ENCODE measurements at regions not wholly inside any gene's neighbourhood (a gene's known extent, or its start where the extent isn't known, plus 50 kb on each side); places are given as distances from the start of the nearest gene placed in this dataset.

DNA sequence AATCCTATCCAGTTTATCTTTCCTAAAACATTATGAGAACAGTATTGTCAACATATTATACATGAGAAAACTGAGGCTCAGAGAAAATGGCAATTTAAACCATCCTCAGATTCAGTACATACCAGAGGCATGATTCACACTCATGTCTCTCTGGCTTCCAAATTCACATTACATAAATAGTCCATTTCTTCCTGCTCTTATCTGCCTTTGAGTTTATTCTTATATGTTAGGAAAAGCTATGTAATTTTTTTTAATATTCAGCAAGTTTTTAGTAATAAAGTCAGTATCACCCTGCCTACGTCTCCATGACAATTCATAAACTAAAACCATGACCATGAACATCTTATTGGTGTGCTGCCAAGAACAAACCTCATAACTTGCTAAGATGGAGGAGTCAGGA is 1260.2 kb upstream of the SORCS1 start:
- no peak overlapping the region for H3K4me3 ChIP-seq
- H3K9me3 ChIP-seq (ENCODE audit: low read depth, low read length) = no peaks in the 10 kb centered on the region
- no peak for DNase-seq (ENCODE audit: low read depth, low spot score)
- no peak overlapping the region for H3K27ac ChIP-seq
- TF ChIP-seq EZH2 (IDR thresholded peaks at IDR 0.05) (no peak), FOXP2 (optimal IDR thresholded peaks at IDR 0.05; ENCODE audit: control extremely low read depth, extremely low read length, insufficient read depth) (no peak), POLR2AphosphoS5 (IDR thresholded peaks at IDR 0.05; ENCODE audit: borderline replicate concordance, low read depth, low read length) (no peak)
- no peak overlapping the region for H3K9ac ChIP-seq (ENCODE audit: insufficient read length)
- no peaks in the 10 kb centered on the region for H3K36me3 ChIP-seq (ENCODE audit: insufficient read depth, low read length)

DNA sequence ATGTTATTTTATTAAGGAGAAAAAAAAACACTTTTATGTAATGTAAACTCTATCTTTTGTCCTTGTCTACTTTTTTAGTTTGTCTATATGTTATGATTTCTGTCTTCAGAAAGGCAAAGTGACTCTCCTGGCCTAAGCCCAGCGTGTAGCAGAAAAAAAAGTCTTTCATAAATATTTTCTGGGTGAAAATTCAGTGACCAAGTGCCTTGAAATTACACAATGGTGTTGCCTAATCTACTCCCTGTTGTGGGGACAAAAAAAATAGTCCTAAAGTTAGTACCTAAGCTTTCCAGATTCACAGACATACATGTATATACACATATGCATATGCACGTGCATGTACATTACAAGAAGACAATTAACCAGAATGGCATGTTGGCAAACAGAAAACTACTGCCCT is 1257.8 kb upstream of the SORCS1 start:
- H3K36me3 ChIP-seq (ENCODE audit: insufficient read depth, low read length) = no peaks in the 10 kb centered on the region
- no peak overlapping the region for H3K9ac ChIP-seq (ENCODE audit: insufficient read length)
- TF ChIP-seq EZH2 (IDR thresholded peaks at IDR 0.05) = no peak
- TF ChIP-seq FOXP2 (optimal IDR thresholded peaks at IDR 0.05; ENCODE audit: control extremely low read depth, extremely low read length, insufficient read depth) = no peak
- TF ChIP-seq POLR2AphosphoS5 (IDR thresholded peaks at IDR 0.05; ENCODE audit: borderline replicate concordance, low read depth, low read length) = no peak
- H3K4me3 ChIP-seq = no peak overlapping the region
- no peaks in the 10 kb centered on the region for H3K9me3 ChIP-seq (ENCODE audit: low read depth, low read length)
- no peak overlapping the region for H3K27ac ChIP-seq
- no peak for DNase-seq (ENCODE audit: low read depth, low spot score)

DNA sequence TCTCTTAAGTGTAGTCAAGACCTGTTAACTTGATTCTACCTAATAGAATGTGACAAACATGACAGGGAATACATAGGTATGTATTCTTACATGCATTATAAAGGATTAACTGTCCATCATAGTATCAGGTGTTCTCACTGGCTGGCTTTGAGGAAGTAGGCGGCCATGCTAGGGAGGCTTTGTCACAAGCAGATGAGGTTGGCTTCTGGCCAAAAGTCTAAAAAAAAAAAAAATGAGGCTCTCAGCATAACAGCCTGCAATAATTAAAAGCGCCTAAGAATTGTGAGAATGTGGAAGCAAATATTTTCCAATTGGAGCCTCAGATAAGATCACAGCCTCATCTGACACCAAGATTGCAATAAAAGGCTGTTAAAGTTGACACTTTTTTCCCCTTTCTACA is 1256.8 kb upstream of the SORCS1 start:
- no peak overlapping the region for H3K9ac ChIP-seq (ENCODE audit: insufficient read length)
- no peak for TF ChIP-seq EZH2 (IDR thresholded peaks at IDR 0.05)
- TF ChIP-seq FOXP2 (optimal IDR thresholded peaks at IDR 0.05; ENCODE audit: control extremely low read depth, extremely low read length, insufficient read depth) = no peak
- no peaks in the 10 kb centered on the region for H3K9me3 ChIP-seq (ENCODE audit: low read depth, low read length)
- H3K27ac ChIP-seq = peak overlapping the region; percentile 78
- no peak overlapping the region for H3K4me3 ChIP-seq
- no peaks in the 10 kb centered on the region for H3K36me3 ChIP-seq (ENCODE audit: insufficient read depth, low read length)
- no peak for DNase-seq (ENCODE audit: low read depth, low spot score)

DNA sequence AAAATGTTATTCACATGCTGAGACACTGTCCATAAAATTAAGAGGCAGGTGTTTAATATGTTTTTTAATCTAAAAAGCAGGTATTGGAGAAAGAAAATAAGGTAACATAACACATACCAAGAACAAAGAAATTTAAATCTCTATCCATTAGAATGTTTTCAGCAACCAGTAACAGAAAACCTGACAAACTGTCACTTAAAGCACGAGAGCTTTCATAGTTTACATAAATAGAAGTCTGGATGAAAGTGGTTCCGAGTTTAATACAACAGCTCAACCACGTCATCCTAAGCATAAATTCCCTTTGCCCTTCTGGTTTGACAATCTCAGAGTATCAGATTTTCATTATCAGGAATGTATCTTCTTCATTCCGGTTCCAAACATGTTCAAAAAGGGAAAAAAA is 1249.4 kb upstream of the SORCS1 start:
- Histone ChIP-seq H3K9ac (ENCODE audit: insufficient read length) (no peak overlapping the region), H3K27ac (no peak overlapping the region), H3K9me3 (ENCODE audit: low read depth, low read length) (no peaks in the 10 kb centered on the region), H3K4me3 (no peak overlapping the region), H3K36me3 (ENCODE audit: insufficient read depth, low read length) (no peaks in the 10 kb centered on the region)
- TF ChIP-seq FOXP2 (optimal IDR thresholded peaks at IDR 0.05; ENCODE audit: control extremely low read depth, extremely low read length, insufficient read depth) (no peak), EZH2 (IDR thresholded peaks at IDR 0.05) (no peak), POLR2AphosphoS5 (IDR thresholded peaks at IDR 0.05; ENCODE audit: borderline replicate concordance, low read depth, low read length) (no peak)
- no peak for DNase-seq (ENCODE audit: low read depth, low spot score)

DNA sequence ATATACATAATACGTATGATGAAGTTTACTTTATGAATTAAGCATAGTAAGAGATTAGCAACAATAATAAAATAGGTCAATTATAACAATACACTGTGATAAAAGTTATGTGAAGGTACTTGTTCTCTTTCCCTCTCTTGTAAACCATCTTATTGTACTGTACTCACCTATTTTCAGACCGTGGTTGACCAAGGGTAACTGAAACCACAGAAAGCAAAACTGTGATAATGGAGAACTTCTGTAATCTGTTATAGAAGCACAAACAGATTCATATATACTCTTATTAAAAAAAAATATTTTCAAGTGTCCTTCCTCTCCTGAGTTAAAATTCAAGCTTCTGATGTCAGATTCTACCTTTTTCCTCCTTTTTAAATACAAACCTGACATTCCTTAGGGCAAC is 1247.8 kb upstream of the SORCS1 start:
- no peak for TF ChIP-seq EZH2 (IDR thresholded peaks at IDR 0.05)
- H3K36me3 ChIP-seq (ENCODE audit: insufficient read depth, low read length) = no peaks in the 10 kb centered on the region
- no peak for DNase-seq (ENCODE audit: low read depth, low spot score)

DNA sequence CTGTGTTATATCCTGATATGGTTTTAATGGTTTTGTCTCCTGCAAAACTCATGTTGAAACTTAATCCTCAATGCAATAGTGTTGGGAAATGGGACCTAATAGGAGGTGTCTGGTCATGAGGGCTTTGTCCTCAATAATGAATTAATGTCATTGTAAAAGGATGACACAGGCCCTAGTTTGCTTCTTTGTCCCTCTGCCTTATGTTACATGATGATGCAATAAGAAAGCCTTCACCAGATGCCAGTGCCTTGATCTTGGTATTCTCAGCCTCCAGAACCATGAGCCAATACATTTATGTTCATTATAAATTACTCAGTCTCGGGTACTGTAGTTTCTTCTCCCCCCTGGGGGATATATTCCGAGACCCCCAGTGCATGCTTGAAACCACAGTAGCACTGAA is 1247.4 kb upstream of the SORCS1 start:
- H3K27ac ChIP-seq = peak overlapping the region; percentile 42; the same call in 1 of the 2 replicates
- no peak for TF ChIP-seq POLR2AphosphoS5 (IDR thresholded peaks at IDR 0.05; ENCODE audit: borderline replicate concordance, low read depth, low read length)
- TF ChIP-seq EZH2 (IDR thresholded peaks at IDR 0.05) = no peak
- no peak for TF ChIP-seq FOXP2 (optimal IDR thresholded peaks at IDR 0.05; ENCODE audit: control extremely low read depth, extremely low read length, insufficient read depth)
- no peaks in the 10 kb centered on the region for H3K9me3 ChIP-seq (ENCODE audit: low read depth, low read length)
- H3K9ac ChIP-seq (ENCODE audit: insufficient read length) = no peak overlapping the region
- no peak for DNase-seq (ENCODE audit: low read depth, low spot score)
- no peaks in the 10 kb centered on the region for H3K36me3 ChIP-seq (ENCODE audit: insufficient read depth, low read length)
- no peak overlapping the region for H3K4me3 ChIP-seq

More for the DNA sequence above, 1247.8 kb upstream of the SORCS1 start:
- H3K4me3 ChIP-seq = no peak overlapping the region
- H3K27ac ChIP-seq = no peak overlapping the region
- H3K9me3 ChIP-seq (ENCODE audit: low read depth, low read length) = no peaks in the 10 kb centered on the region
- H3K9ac ChIP-seq (ENCODE audit: insufficient read length) = no peak overlapping the region

DNA sequence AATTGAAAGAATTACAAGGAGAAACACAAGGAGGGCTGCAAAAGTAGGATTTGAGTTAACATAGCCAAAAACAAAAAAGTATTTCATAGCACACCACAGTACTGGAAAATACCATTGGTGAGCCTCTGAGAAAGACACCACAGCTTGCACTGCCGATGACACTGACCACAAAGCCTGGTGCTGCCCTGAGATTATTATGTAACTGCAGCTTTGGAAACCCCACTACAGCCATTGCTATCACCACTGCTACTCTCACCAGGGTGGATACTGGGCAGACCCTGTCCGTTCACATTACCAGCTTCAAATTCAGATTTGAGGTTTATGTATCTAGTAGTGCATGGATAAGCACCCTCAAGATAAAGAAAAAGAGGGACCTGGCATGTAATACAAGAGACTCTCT is 1246.7 kb upstream of the SORCS1 start:
- H3K9ac ChIP-seq (ENCODE audit: insufficient read length) = no peak overlapping the region
- H3K4me3 ChIP-seq = no peak overlapping the region
- TF ChIP-seq EZH2 (IDR thresholded peaks at IDR 0.05) = no peak
- TF ChIP-seq POLR2AphosphoS5 (IDR thresholded peaks at IDR 0.05; ENCODE audit: borderline replicate concordance, low read depth, low read length) = no peak
- no peak for TF ChIP-seq FOXP2 (optimal IDR thresholded peaks at IDR 0.05; ENCODE audit: control extremely low read depth, extremely low read length, insufficient read depth)
- no peak for DNase-seq (ENCODE audit: low read depth, low spot score)
- peak overlapping the region; percentile 57 for H3K27ac ChIP-seq
- no peaks in the 10 kb centered on the region for H3K36me3 ChIP-seq (ENCODE audit: insufficient read depth, low read length)
- H3K9me3 ChIP-seq (ENCODE audit: low read depth, low read length) = no peaks in the 10 kb centered on the region

DNA sequence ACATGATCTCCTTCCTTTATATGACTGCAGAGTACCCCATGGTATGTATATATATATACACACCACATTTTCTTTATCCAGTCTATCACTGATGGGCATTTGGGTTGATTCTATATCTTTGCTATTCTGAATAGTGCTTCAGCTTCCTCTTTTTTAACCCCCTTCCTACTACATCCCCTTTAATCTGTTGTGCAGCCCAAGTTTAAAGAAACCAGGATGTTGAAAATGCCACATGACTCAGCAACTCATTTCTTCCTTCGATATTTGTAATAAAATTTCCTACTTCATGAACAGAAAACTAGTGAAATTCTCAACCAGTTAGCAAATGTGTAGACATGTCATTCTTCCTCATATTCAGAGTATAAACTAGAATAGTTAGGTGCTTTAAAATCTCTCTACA is 1245.7 kb upstream of the SORCS1 start:
- Histone ChIP-seq H3K9ac (ENCODE audit: insufficient read length) (no peak overlapping the region), H3K27ac (no peak overlapping the region), H3K9me3 (ENCODE audit: low read depth, low read length) (no peaks in the 10 kb centered on the region), H3K4me3 (no peak overlapping the region), H3K36me3 (ENCODE audit: insufficient read depth, low read length) (no peaks in the 10 kb centered on the region)
- no peak for DNase-seq (ENCODE audit: low read depth, low spot score)
- TF ChIP-seq FOXP2 (optimal IDR thresholded peaks at IDR 0.05; ENCODE audit: control extremely low read depth, extremely low read length, insufficient read depth) (no peak), EZH2 (IDR thresholded peaks at IDR 0.05) (no peak), POLR2AphosphoS5 (IDR thresholded peaks at IDR 0.05; ENCODE audit: borderline replicate concordance, low read depth, low read length) (no peak)

DNA sequence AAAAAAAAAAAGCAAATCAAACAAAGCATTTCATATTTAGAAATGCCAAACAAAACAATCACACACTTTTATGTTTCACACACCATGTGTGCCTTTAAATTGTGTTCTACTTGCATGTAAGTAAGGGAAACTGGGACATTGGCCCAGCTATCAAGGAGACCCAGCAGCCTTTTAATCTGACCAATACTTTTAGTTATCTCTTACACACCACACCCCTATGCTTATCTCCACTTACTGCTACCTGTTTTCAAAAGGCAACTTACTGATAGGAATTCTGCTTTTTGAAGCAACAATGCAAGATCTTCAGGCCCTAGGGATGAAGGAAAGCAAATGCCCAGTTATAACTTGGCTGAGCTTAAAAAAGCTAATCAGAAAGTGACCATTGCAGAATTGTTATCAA is 1244.8 kb upstream of the SORCS1 start:
- no peak overlapping the region for H3K9ac ChIP-seq (ENCODE audit: insufficient read length)
- no peaks in the 10 kb centered on the region for H3K9me3 ChIP-seq (ENCODE audit: low read depth, low read length)
- no peak overlapping the region for H3K4me3 ChIP-seq
- no peak overlapping the region for H3K27ac ChIP-seq
- H3K36me3 ChIP-seq (ENCODE audit: insufficient read depth, low read length) = no peaks in the 10 kb centered on the region
- no peak for DNase-seq (ENCODE audit: low read depth, low spot score)
- TF ChIP-seq FOXP2 (optimal IDR thresholded peaks at IDR 0.05; ENCODE audit: control extremely low read depth, extremely low read length, insufficient read depth) = no peak
- TF ChIP-seq EZH2 (IDR thresholded peaks at IDR 0.05) = no peak
- no peak for TF ChIP-seq POLR2AphosphoS5 (IDR thresholded peaks at IDR 0.05; ENCODE audit: borderline replicate concordance, low read depth, low read length)

Data from SK-N-MC (cell line).